AG04450 (cell line): ENCODE measurements at regions not wholly inside any gene's neighbourhood (a gene's known extent, or its start where the extent isn't known, plus 50 kb on each side); places are given as distances from the start of the nearest gene placed in this dataset.

Experiments used
- CTCF ChIA-PET: fragments of 300-600, 350-600 bp; formaldehyde crosslinking; extraction: SDS; loops from one replicate; lab custom pipeline; 2022; ENCODE audit warnings: antibody characterized with exemption, inconsistent platforms; lab: Charles Lee
- POLR2A ChIA-PET: fragments of 350-600 bp; formaldehyde crosslinking; extraction: SDS; loops from one replicate; lab custom pipeline; 2021; ENCODE audit warnings: antibody characterized with exemption, inconsistent platforms; lab: Yijun Ruan, JAX
- DNase-seq: peaks from one replicate; pipeline ENCODE4 v3.0.0-alpha.2; 2011; ENCODE audit warnings: low read depth, low spot score
- H3K27ac ChIP-seq: one replicate; pipeline ENCODE4 v1.5.1; 2012; ENCODE audit warnings: low read depth, low read length, control low read depth
- H3K27me3 ChIP-seq: one replicate; pipeline ENCODE4 v1.6.0; 2012; ENCODE audit warnings: low read length; ENCODE audit not compliant: control insufficient read depth, insufficient read depth
- H3K4me3 ChIP-seq: 2 replicates; pipeline ENCODE4 v1.5.1; 2011; ENCODE audit warnings: mild to moderate bottlenecking, low read depth, low read length, control low read depth
- H3K9me3 ChIP-seq: 2 replicates; pipeline ENCODE4 v1.5.1; 2012; ENCODE audit warnings: low read length; ENCODE audit not compliant: control insufficient read depth, insufficient read depth
- CTCF ChIP-seq: IDR thresholded peaks from 2 replicates; pipeline ENCODE4 v1.5.1; 2011; ENCODE audit warnings: low read depth, low read length, control low read depth, inconsistent platforms

GRCh38 chr6:2566048-2566447 lies 184.7 kb downstream of the MYLK4 start:
- H3K27ac ChIP-seq: no peak overlapping the region
- no peak overlapping the region for H3K4me3 ChIP-seq
- ChIA-PET POLR2A (no interaction called here), CTCF (interaction anchor here (0.7 kb wide), 1 partner anchor 798 kb away, joined by 3 read pairs; no protein-coding TSS in a partner anchor)
- DNase-seq: no peak
- TF ChIP-seq CTCF: no peak
- H3K9me3 ChIP-seq: no peaks in the 10 kb centered on the region
- peaks cover 5% of the 10 kb centered on the region for H3K27me3 ChIP-seq

GRCh38 chr6:2565499-2565898 lies 185.2 kb downstream of the MYLK4 start:
- TF ChIP-seq CTCF: no peak
- POLR2A ChIA-PET: no interaction called here
- H3K9me3 ChIP-seq: no peaks in the 10 kb centered on the region

GRCh38 chr6:2563635-2564034 lies 187.1 kb downstream of the MYLK4 start:
- no peak for DNase-seq
- CTCF ChIA-PET: no interaction called here
- no peak overlapping the region for H3K4me3 ChIP-seq
- POLR2A ChIA-PET: no interaction called here
- peaks cover 5% of the 10 kb centered on the region for H3K27me3 ChIP-seq
- H3K9me3 ChIP-seq: peaks cover 4% of the 10 kb centered on the region; the same call in 1 of the 2 replicates
- no peak overlapping the region for H3K27ac ChIP-seq
- no peak for TF ChIP-seq CTCF

More at GRCh38 chr6:2565499-2565898, 185.2 kb downstream of the MYLK4 start:
- Histone ChIP-seq H3K27me3 (peaks cover 5% of the 10 kb centered on the region), H3K4me3 (no peak overlapping the region), H3K27ac (no peak overlapping the region)
- no peak for DNase-seq
- CTCF ChIA-PET: interaction anchor here (0.7 kb wide), 1 partner anchor 798 kb away, joined by 3 read pairs; no protein-coding TSS in a partner anchor

- TF ChIP-seq CTCF: no peak
- DNase-seq: no peak
- peaks cover 4% of the 10 kb centered on the region; the same call in 1 of the 2 replicates for H3K9me3 ChIP-seq
- no peak overlapping the region for H3K27ac ChIP-seq
- ChIA-PET CTCF (no interaction called here), POLR2A (no interaction called here)
- H3K27me3 ChIP-seq: peaks cover 5% of the 10 kb centered on the region
- no peak overlapping the region for H3K4me3 ChIP-seq
Observed at GRCh38 chr6:2562721-2563451, 187.8 kb downstream of the MYLK4 start.
